Upper lobe of left lung (tissue), 4 donors: ENCODE measurements at regions not wholly inside any gene's neighbourhood (a gene's known extent, or its start where the extent isn't known, plus 50 kb on each side); places are given as distances from the start of the nearest gene placed in this dataset.

ENCODE experiments used
- EP300 ChIP-seq, 4 donors: sonication (generic); formaldehyde crosslinking; IDR thresholded peaks; one replicate each; pipeline ENCODE4 v1.5.1; 2017; ENCODE audit warnings: antibody characterized with exemption in 4 of 4, control low read depth in 2 of 4
- POLR2A ChIP-seq, 4 donors: fragments of 450-650 bp; IDR thresholded peaks; one replicate each; pipeline ENCODE4 v1.5.1; 2016 to 2017; ENCODE audit warnings: antibody characterized with exemption in 4 of 4, mild to moderate bottlenecking in 2 of 4
- POLR2AphosphoS5 ChIP-seq, 2 donors: sonication (generic); formaldehyde crosslinking; IDR thresholded peaks; one replicate each; pipeline ENCODE4 v1.5.1; 2017; ENCODE audit warnings: antibody characterized with exemption in 2 of 2
- TF ChIP-seq, protein P1 (sequence below), 6 experiments: fragments of 450-650 bp in 4 of 6; fragments of 200-600 bp in 2 of 6; sonication (generic) in 2 of 6; IDR thresholded peaks; one replicate each; pipeline ENCODE4 v1.5.1; 2016 to 2019; ENCODE audit warnings: antibody characterized with exemption in 6 of 6

DNA sequence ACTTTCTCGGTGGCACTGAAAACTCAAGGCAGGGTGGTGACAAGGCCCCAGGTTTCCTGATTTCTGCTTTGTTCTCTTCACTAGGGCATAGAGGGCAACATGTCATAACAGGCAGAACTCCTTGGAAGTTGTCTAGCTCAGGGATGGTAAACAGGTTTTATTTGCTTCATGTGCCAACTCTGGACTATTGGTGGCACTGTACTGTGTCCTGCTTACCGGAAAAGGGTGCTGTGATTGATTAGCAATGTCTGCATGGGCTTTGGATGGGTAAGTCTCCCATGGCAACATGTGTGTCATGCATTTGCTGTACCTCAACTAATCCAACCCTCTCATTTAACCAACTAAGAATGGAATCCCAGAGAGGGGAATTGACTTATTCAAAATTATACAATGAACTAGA lies 70.7 kb upstream of the USP24 start:
- TF ChIP-seq EP300 (IDR thresholded peaks at IDR 0.05) (no peak), POLR2A (IDR thresholded peaks at IDR 0.05) (no peak), POLR2AphosphoS5 (IDR thresholded peaks at IDR 0.05) (no peak)
- TF ChIP-seq, protein P1, sequence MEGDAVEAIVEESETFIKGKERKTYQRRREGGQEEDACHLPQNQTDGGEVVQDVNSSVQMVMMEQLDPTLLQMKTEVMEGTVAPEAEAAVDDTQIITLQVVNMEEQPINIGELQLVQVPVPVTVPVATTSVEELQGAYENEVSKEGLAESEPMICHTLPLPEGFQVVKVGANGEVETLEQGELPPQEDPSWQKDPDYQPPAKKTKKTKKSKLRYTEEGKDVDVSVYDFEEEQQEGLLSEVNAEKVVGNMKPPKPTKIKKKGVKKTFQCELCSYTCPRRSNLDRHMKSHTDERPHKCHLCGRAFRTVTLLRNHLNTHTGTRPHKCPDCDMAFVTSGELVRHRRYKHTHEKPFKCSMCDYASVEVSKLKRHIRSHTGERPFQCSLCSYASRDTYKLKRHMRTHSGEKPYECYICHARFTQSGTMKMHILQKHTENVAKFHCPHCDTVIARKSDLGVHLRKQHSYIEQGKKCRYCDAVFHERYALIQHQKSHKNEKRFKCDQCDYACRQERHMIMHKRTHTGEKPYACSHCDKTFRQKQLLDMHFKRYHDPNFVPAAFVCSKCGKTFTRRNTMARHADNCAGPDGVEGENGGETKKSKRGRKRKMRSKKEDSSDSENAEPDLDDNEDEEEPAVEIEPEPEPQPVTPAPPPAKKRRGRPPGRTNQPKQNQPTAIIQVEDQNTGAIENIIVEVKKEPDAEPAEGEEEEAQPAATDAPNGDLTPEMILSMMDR (IDR thresholded peaks at IDR 0.05): no peak
